HG03066 (cell line): ENCODE measurements at regions not wholly inside any gene's neighbourhood (a gene's known extent, or its start where the extent isn't known, plus 50 kb on each side); places are given as distances from the start of the nearest gene placed in this dataset.
"Not testable (repeated sequence)": the region's sequence is repeated elsewhere in the genome, so short reads cannot be mapped to it uniquely, and the experiment has no call there.

Source experiments
- ATAC-seq: cut with Tn5 transposase; IDR thresholded peaks from one replicate; pipeline ENCODE4 v1.9.1; 2021; ENCODE audit warnings: low read depth; ENCODE audit not compliant: unreplicated experiment

DNA sequence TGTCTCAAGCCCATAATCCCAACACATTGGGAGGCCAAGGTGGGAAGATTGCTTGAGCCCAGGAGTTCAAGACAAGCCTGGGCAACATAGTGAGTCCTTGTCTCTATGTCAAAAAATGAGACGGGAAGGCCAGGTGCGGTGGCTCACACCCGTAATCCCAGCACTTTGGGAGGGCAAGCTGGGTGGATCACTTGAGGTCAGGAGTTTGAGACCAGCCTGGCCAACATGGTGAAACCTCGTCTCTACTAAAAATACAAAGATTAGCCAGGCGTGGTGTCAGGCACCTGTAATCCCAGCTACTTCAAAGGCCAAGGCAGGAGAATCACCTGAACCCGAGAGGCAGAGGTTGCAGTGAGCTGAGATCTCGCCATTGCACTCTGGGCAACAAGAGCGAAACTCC lies 75.2 kb upstream of the CAB39 start:
- ATAC-seq = not testable (repeated sequence)

DNA sequence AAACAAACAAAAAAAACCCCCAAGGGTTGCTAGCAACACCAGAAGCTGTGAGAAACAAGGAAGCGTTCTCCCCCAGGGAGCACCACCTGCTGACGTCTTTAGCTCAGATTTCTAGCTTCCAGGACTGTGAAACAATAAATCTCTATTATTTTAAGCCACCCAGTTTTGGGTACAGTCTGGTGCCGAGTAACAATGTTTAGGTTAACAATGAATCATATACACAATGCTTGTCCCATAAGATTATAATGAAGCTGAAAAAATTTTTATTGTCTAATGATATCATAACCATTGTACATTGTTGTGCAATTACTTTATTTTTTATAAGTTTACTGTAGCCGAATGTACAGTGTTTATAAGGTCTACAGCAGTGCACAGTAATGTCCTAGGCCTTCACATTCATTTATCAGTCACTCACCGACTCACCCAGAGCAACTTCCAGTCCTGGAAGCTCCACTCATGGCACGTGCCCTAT lies 72.1 kb upstream of the CAB39 start:
- ATAC-seq = no peak

DNA sequence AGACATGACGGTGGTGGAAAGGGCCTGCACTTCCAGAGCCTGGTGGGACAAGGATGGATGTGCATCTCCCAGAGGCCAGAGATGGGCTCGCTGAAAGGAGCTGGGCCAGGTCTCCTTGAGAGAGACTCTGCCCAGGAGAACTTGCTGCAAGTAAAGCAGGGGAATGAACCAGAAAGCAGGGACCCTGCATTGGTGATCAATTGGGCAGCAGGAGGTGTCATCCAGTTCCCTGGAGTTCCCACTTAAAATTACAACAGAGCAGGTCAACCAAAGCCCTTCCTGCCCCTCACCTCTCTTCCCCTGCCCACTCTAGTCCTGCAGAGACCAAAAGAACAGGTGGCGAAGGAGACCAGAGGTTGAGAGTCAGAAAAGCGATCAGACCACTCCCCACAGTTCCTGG lies 69.7 kb upstream of the CAB39 start:
- ATAC-seq = no peak

DNA sequence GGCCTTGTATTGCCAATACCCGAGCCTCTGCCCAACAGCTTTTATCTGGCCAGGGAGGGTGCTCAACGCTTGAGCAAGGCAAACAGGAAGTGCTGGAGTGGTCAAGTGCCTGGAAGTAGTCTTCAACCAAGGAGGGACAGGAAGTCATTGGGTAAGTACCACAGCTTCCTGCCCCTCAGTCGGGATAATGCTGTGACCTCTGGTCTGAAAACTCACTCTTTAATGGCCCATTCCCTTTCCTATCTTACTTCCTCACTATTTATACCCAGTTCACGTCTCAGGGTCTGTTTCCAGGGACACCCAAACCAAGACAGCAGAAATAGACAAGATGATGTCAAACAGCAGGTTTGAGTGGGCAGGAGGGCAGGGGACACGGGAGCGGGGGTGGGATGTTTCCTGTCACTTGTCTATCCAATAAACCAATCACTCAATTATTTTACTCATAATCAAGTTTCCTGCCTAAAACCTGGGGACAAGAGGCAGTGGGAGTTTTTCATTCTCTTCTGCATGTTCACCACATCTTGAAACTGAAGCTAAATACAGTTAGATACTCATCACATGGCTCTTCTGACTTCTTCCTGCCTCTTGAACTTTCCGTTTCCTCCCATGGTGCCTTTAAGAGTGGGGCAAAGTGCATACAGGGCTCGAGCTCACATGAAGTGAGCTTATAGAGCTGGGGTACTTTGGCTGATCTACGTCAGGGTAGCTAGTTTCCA lies 68.9 kb upstream of the CAB39 start:
- peak; percentile 70 for ATAC-seq

DNA sequence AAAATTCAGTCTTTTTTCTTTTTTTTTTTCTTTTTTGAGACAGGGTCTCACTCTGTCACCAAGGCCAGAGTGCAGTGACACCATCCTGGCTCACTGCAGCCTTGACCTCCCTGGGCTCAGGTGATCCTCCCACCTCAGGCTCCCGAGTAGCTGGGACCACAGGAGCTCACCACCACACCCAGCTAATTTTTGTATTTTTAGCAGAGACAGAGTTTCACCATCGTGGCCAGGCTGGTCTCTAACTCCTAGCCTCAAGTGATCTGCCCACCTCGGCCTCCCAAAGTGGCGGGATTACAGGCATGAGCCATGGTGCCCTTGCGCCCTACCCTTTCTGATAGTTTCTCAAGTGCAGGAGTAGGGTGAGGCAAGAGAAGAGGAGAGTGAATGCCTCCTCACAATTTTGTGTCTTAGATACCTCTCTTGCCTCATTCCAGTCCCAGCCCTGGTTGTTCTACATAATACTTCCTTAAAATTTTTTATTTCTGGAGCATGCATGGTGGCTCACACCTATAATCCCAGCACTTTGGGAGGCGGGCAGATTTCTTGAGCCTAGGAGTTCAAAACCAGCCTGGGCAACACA lies 68.2 kb upstream of the CAB39 start:
- no peak for ATAC-seq

DNA sequence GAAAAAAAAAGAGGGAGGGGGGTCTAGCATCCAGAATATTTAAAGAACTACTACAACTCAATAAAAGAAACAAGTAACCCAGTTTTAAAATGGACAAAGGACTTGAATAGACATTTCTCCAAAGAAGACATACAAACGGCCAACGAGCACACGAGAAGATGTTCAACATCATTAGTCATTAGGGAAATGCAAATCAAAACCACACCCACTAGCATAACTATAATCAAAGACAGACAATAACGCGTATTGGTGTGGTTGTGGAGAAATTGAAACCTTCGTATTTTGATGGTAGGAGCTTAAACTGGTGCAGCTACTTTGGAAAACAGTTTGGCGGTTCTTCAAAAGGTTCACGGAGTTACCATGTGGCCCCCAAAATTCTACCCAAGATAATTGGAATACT lies 64.3 kb upstream of the CAB39 start:
- ATAC-seq = no peak

DNA sequence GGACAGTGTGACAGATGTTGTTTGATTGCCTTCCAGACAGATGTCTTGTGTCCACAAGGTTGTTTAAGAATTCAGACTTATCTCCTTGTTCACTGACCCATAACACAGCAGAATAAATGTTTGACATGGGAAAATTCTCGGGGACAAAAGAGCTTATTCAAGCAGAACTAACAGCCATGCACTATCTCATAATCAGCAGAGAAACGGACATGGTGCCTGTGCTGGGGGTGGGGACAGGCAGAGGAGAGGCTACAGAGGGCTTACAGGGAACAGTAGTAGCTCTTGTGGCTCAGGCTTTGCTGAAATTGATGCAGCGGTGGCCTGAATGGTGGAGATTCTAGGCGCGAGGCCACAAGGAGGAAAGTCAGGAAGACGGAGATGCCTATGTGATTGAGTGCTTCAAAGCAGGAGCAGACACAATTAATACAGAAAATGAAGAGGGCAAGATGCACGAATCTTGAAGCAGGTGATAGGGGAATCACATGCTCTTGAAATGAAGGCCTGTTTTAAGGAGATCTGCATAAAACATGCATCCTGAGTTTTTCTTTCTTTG lies 62.0 kb upstream of the CAB39 start:
- ATAC-seq = no peak

DNA sequence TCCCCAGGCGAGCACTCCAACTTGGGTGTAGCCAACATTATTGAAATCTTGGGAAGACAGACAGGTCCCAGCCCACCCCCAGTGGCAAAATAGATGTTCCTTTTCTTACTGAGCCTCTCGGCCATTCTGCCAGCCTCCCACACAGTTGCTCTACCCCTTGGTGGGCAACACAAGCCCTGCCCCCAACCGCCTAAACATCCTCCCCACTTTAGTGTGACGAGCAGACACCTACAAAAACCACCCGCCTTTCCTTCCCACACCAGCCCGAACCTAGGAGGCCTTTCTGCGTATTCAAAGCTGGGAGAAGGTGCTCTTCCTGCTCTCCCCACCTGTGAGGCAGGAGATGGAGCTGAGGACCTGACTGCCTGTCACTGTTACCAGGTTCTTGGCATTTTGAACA lies 58.6 kb upstream of the CAB39 start:
- no peak for ATAC-seq

DNA sequence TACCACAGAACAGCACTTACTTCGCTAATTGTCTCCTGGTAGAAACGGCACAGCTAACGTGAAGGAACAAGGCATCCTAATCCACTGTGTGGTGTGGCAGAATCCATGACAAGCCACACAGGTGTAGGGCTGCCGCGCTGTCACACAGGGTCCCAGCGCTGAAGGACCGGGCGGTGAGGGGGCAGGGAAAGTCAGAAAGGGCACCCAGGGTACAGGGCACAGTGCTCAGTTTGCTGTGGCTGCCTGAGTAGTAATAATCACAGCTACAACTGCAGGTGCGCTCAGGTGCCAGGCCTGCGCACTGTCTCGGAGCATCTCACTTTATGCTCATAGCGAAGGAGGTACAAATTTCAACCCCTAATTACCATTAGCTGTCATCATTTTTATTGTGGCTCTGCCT lies 55.2 kb upstream of the CAB39 start:
- no peak for ATAC-seq

DNA sequence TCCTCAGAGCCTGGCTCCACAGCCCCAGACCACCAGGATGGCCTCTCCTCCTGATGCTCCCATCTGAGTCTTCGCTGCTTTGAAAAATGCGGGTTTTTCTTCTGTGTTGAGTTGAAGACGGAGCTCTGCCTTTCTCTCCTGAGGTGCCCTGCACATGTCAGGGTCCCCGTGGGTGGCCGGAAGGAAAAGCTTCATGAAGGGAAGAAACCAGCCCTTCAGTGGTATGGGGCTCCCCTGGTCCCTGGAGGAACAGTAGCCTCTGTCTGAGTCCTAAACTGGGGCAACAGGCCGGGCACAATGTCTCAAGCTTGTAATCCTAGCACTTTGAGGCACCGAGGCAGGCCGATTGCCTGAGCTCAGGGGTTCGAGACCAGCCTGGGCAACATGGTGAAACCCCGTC lies 54.7 kb upstream of the CAB39 start:
- no peak for ATAC-seq

DNA sequence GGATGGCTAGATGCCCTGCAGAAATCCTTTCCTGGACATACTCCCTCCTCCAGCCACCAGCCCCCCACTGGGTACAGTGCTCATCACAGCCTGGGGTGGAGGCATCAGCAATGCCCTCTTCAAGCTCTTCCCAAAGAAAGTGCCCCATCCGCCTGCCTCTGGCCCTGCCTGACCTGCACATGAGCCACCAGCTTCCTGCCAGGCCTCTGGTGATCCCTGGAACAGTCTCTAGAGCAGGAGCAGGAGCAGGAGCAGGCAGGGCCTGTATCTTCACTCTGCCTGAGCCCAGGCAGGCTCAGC lies 54.1 kb upstream of the CAB39 start:
- peak; percentile 1 for ATAC-seq

DNA sequence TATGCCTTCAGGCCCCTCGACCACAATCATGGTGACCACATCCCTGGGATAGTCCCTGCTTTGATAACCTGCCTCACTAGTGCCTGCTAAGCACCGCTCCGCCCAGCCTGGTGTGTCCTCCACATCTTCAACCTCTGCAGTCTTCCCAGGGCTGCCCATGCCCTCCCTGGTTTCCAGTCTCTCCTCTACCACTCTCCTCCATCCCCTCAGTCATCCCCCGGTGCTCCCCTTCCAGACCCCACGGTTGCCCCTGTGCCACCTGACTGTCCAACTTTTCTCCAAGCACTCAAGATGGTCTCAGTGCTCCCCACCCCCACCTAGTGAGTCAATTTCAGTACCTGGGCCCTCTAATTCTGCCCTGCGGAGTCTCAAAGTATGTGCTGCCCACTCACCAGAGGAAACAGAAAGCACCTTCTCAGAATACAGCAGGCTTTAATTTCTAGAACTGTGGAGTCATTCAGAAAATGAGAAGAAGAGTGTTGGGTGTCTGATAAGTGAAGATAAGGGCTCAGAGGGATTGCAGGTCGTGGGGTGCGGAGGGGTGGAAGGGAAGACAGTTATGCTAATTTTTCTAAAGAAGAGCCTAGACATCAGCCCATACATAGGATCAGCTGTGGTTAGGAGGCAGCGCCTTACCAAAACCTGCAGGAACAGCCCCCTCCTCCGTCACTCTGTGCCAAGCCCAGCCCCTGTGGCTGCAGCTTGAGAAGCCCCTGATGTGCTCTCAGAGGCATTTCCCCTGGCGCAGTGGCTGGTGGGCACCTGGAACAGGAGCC lies 53.6 kb upstream of the CAB39 start:
- ATAC-seq = peak; percentile 43

DNA sequence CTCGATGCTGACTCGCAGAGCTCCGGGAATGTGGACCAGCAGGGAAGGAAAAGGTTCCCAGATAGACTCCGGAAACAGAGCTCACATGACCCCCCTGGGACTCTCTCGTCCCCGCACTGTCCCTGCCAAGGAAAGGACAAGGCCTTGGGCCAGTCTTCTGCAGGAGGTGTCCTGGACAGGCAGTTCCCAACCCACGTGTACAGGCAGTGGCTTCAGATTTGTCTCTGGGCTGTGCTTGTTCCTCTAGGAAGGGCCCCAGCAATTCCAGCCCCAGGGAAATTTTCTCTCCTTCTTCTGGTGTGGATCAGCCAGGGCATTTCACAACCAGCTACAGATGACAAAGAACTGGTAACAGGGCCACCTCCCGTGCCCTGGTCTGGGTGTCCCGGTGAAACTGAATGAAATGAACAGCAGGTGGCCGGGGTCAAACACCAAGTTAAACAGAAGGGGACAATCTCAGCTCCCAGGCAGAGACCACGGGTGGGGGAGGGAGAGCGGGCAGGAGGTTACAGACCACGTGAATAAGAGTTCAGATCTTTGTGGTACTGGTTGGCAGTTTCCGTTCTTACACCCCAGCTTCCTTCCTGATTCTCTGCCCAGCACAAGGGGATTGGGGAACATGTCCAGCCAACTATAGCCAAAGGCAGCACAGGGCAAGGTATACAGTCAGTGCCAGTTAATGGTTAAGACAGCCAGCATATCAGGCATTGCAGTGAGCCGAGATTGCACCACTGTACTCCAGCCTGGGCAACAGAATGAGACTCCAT lies 52.2 kb upstream of the CAB39 start:
- ATAC-seq = no peak

DNA sequence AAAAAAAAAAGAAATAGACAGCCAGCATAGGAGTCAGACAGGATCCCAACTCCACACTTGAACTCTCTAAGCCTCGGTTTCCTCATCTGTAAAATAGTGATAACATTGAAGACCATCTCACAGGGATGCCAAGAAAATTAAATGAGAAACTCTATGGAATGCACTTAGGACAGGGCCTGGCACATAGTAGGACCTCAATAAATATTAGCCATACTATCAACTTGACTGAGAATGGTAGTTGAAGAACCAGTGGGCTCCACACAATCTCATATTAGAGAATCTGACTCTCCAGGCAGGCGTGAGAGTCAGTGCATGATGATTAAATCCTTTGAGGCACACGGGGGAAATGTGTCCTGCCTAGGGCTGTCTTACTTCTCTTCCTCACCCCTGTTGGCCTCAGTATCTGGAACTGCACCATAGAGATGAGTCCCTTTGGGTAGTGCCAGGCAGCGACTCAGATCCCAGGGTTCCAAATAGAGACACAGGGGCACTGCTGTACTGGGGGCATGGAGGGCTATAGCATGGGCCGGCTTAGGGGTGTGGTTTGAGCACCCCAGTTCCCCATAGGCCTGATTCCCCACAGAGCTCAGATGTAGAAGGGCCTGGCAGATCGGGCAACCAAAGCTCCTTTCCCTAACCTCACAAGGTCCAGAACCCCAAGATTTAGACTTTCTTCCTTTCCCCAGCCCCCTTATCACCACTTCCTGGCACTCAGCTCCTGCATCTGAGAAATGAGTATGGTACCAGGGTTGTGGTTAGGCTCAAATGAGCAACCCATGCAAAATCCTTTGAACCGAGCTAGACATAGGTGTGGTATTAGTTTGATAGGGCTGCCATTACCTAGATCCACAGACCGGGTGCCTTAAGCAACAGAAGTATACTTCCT lies 51.3 kb upstream of the CAB39 start:
- ATAC-seq = no peak
